Activated CD4-positive, alpha-beta T cell treated with anti-CD3 and anti-CD28 coated beads, Interleukin-2, amount 50 U/mL, for 4 hours (primary cell): ENCODE measurements at regions not wholly inside any gene's neighbourhood (a gene's known extent, or its start where the extent isn't known, plus 50 kb on each side); places are given as distances from the start of the nearest gene placed in this dataset.

Experiments used
- DNase-seq, 2 experiments: peaks; one replicate each; pipeline ENCODE4 v3.0.0-alpha.2; 2020

GRCh38 chr2:62447411-62447810, 58.6 kb downstream of the TMEM17 start:
- no peak for DNase-seq

DNA sequence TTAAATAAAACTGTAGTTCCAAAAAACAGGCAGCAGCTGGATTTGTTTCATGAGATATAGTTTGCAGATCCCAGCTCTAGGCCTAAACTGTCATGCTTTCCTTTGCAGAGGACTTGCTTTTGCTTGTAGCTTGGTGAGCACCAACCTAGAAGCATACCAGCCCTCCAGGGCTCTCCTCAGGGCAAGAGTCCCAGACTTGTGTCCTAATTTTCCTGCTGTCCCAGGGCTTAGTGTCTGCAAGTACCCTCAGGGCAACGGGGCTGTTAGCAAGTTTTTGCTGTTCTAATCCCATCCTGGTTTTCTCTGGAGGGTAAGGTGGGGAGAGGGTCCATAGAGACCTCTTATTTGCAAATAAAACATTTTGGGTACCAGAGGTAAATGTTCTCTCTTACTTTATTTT, 59.5 kb downstream of the TMEM17 start:
- DNase-seq: no peak

DNA sequence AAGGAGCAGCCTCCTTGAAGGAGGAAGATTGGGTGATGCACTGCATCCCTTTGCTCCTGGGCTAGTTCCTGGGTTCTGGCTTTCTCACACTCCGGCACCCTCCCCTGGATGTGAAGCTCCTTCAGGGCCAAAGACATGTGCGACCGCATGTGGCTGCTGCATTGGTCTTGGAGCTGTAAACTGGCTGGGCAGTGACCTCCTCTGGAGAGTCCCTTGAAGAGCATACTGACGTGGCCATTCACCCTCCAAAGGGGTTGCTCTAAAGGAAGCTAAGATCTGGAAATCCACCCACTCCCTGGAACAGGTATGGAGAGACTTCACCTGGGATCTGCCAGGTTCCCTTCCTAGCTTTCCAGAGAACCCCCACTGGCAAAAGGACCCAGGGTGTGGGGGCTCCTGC, 62.1 kb downstream of the TMEM17 start:
- DNase-seq: no peak

DNA sequence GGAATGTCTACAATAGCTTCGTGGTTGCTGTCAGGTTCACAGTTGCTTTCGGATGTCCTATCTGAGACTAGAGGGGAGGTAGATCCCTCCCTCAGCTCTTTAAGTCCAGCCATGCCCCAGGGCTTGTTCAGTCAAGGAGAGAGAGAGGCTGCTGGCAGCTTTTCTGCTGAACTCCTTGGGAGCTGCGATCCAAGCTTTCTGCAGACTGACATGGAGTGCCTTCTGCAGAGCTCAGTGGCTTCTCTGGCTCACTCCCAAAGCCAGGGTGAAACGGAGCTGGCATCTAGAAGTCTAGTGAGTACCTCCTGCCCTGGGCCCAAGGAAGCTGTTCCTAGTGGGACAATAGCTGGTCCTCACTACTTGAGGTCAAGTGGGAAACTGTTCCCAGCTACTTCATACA, 62.5 kb downstream of the TMEM17 start:
- DNase-seq: no peak

DNA sequence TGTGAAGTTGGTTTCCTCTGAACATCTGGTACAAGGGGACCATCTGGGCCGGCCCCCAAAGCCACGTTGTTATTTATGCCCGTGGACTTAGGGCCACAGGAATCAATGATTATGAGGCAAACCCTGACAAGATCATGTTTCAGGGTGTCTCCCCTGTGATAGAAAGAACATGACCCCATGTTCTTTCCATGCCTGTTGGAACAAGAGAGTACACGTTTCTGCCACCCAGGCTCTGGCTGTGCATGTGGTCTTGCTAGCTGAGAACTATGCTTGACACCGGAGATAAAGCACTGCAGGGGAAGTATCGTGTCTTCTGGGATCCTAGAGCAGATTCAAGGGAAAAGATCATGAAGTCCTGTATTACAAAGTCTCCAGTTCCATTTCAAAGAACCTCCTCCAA, 64.2 kb downstream of the TMEM17 start:
- no peak for DNase-seq

DNA sequence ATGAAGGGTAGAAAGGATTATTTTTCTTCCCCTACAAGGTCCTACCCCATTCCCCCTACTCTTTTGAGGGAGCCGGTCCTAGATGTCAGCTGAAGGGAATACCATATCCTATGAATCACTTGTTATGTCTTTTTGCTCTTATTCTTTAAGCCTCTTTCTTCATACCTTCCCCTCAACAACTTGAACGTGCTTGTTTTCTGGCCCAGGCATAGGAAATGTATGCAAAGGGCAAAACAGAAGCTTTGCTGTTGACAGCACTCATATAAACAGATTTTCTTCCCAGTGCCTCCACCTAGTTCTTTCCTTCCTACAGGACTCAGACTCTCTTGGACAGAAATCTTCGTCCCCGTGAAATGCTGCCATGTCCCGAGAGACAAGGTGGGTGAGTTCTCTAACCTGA, 64.6 kb downstream of the TMEM17 start:
- DNase-seq: no peak

DNA sequence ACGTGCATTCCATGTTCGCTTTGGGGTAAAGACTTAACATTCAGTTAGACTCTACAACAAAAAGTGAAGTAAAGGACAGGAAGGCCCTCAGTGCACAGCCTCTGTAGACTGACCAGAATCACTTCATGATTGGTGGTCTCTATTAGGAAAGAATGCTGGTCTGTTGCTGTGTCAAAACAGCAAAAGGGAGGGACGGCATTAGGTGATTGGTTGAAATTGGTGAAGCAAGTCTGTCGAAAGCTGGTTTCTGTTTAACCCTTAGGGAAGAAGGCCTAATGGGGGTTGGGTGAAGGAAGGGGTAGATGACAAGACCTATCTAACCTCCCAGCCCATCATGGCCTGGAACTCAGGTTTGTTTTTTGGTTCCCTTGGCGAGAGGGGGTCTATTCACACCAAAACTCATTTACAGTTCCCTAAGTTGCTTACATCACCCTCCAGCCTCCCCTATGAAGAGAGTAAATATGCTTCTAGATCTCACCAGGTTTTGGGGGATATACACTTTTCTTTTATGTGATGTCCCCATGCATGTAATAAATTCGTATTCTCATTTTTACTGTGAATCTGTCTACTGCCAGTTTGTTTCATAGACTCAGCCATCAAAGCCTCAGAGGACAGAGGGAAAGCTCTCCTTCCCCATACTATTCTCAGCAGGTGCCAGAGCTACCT, 65.6 kb downstream of the TMEM17 start:
- no peak for DNase-seq

DNA sequence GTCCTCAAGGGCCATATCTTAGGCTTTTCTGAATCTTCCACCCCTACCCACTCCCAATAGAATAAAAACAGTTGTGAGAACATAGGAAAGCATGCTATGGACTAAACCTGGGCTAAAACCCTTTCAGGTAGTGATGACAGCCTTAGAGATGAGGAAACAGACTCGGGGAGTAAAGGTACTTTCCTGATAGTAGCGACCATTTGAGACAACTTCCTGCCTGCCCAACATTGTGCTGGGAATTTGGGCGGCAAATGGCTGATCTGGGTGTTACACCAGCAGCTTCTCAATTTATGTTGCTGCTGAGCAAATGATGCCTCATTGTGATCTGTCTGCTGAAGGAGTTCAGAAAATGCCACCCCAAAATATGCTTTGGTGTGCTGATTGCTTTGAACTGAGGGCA, 66.6 kb downstream of the TMEM17 start:
- no peak for DNase-seq

DNA sequence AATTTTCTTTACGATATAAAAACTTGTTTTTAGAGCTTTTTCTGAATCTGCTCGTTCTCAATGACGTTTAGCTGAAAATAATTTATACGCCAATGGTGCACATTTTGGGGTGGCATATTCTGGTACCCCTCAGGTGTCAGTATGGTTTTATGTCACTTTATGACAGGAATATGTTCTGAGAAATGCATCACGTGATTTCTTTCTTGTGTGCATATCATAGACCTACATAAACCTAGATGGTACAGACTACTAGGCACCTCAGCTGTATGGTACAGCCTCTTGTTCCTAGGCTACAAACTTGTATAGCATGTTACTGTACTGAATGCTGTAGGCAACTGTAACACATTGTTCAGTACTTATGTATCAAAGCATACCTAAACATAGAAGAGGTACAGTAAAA, 68.2 kb downstream of the TMEM17 start:
- DNase-seq: no peak

DNA sequence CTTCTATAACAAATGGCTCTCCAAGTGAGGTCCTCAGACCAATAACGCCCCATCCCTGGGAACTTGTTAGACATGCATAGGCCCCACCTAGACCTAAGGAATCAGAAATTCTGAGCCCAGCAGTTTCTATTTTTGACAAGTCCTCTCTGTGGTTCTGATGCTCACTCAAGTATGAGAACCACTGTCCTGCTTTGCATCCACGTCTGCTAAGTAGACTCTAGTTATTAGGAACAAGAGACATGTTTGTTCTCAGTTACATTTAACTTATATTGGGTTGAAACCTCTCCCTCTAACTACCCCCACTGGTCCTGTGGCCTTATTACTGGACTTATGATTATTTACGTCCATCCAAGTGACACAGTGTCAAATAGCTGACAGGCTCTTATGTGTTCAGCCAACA, 70.3 kb downstream of the TMEM17 start:
- no peak for DNase-seq

DNA sequence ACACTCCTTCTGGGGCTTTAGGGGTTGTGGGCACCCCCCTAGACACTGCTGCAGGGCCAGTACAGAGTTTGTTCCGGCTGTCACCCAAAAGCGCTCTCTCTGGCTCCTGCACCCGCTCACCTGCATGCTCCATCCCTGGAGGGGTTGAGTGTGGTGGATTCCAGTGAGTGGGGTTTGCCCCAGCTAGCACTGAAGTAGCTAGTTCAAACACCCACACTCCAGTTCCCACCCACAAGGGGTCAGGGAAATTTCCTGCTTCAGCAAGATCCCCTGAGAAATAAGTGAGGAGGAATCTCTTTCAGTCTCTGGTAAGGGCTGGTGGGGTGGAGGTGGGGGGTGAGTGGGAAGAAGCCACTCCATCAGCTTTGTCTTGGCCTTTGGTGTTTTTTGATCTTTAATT, 73.6 kb downstream of the TMEM17 start:
- no peak for DNase-seq

GRCh38 chr2:62431512-62431911, 74.5 kb downstream of the TMEM17 start:
- DNase-seq: no peak

DNA sequence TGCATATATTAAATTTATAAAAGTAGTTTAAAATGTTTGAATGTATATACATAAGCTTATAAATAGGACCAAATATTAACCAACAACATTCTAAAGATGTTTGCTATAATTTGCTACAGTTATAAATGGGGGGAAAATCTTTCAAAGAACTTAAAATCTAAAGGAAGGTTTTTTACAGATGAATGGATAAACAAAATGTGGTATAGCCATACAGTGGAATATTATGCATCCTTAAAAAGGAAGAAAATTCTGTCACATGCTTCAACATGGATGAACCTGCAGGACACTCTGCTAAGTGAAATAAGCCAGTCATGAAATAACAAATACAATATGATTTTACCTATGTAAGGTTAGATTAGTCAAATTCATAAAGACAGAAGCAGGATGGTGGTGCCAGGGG, 75.8 kb downstream of the TMEM17 start:
- DNase-seq: no peak

GRCh38 chr2:62427146-62427545, 78.8 kb downstream of the TMEM17 start:
- no peak for DNase-seq

GRCh38 chr2:62426154-62426912, 79.7 kb downstream of the TMEM17 start:
- DNase-seq: no peak

DNA sequence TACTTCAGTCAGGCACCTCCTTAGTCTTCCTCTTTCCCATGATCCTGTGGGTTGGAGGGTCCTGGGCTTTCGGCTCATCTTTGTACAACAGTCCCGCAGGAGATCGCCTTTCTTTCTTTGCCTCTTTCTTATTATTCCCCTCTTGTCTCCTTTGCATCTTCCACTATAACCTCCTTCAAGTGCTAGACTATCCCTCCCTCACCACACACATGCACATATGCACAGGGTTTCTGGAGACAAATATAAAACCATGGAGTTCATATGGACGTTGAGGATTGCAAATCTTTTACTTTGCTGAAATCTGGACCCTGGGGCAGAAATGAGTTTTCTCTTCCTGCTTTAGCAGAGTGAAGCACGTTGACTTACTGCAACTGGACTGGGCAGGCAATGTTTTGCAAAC, 80.3 kb downstream of the TMEM17 start:
- DNase-seq: no peak

- DNase-seq: no peak
Measured at GRCh38 chr2:62424899-62425298, 81.1 kb downstream of the TMEM17 start.

- DNase-seq: no peak
Measured at GRCh38 chr2:62423883-62424458, 82.0 kb downstream of the TMEM17 start.

DNA sequence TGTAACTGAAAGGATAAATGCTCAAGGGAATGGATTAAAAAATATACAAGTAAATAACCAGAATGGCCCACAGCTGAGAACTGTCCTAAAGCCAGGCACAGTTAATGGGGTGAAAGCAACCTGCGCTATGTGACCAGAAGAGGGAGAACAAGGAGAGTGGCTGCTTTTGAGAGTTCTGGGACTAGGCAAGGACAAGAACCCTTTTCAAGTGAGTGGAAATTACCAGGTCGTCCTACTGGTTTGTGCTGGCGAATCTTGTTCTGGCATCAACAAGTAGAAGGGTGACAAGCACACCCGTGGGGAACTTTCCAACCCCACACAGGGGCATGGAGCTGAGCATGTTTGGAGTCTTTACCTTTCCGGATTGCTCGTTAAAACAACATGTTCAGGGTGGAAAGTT, 82.8 kb downstream of the TMEM17 start:
- no peak for DNase-seq

GRCh38 chr2:62415518-62415917, 90.5 kb downstream of the TMEM17 start:
- no peak for DNase-seq

DNA sequence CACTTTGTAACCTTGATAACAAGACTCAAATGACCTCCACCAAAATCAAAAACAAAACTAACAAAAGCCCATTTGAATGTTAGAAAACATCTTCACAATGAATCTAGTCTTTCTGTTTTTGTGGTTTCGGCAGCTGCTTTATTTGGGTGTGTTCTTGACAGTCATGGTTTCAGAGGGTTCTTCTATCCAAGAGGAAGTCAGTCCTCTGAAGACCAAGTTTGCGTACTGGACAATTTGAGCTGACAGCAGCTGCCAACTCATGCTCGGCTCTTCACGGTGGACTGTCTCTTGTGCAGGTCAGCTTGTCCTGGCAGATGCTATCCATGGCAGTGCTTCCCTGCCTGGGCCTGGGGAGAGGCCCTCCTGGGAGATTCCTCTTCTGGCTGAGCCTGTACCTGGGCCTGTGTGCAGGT, 91.0 kb downstream of the TMEM17 start:
- no peak for DNase-seq

GRCh38 chr2:62413116-62413663, 92.8 kb downstream of the TMEM17 start:
- DNase-seq: no peak

DNA sequence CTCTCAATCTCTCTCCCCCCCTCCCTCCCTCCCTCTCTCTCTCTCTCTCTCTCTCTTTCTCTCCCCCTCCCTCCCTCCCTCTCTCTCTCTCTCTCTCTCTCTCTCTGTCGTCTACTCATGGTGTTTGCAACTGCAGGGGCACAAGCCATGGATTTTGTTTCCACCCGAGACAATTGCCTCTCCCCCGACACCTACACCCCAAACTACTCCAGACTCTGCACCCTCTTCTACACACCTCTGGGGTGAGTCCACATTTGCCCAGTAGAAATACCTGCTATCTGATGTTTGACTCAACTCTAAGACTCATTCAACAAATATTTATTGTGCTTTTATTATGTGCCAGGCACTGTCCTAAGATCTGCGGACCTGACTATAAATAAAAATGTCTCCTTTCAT, 93.7 kb downstream of the TMEM17 start:
- no peak for DNase-seq

DNA sequence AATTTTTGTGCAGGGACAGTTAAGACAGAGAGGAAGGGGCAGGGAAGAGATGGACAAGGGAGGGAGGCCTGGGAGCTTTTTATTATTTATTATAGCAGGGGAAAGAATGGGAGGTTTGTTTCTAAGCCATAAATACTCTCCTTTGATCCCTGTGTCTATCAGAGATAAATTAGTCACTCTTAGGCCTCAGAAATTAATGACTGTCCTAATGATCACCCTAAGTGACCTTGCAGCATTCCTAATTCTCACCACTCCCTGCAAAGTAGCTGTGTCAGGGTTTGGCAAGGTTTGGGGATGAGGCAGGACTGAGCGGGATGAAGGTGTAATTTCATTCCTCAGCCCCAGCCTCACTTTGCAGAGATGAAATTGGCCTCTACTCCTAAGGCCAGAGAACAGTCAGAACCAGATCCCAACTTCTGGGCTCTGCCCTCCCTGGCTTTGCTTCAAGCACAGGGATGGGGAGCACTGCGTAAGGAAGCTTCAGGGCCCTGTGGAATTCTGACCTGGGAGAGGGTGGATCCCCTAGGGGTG, 95.0 kb downstream of the TMEM17 start:
- DNase-seq: no peak
